ENCODE measurements at regions not wholly inside any gene's neighbourhood (a gene's known extent, or its start where the extent isn't known, plus 50 kb on each side); places are given as distances from the start of the nearest gene placed in this dataset.

DNA sequence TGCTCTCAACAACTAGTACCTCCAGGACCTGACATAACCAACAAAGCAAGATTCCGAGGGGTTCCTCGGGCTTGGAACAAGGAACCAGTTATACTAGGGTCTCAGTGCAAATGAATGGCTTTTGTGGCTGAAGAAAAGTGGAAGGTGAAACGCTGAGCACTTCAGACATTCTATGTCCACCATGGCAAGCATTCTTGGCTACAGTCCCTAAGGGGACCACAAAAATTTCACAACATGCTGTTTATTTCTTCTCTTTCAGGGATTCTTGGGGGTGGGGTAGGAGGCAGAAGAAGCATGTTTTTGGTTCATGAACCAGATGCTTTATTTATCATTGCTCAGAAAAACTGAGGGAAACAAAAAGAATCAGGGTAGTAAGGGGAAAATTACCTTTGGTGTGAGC, 479.9 kb upstream of the CDH11 start:
- TF ChIP-seq, protein P1, sequence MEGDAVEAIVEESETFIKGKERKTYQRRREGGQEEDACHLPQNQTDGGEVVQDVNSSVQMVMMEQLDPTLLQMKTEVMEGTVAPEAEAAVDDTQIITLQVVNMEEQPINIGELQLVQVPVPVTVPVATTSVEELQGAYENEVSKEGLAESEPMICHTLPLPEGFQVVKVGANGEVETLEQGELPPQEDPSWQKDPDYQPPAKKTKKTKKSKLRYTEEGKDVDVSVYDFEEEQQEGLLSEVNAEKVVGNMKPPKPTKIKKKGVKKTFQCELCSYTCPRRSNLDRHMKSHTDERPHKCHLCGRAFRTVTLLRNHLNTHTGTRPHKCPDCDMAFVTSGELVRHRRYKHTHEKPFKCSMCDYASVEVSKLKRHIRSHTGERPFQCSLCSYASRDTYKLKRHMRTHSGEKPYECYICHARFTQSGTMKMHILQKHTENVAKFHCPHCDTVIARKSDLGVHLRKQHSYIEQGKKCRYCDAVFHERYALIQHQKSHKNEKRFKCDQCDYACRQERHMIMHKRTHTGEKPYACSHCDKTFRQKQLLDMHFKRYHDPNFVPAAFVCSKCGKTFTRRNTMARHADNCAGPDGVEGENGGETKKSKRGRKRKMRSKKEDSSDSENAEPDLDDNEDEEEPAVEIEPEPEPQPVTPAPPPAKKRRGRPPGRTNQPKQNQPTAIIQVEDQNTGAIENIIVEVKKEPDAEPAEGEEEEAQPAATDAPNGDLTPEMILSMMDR (IDR thresholded peaks at IDR 0.05): no peak

DNA sequence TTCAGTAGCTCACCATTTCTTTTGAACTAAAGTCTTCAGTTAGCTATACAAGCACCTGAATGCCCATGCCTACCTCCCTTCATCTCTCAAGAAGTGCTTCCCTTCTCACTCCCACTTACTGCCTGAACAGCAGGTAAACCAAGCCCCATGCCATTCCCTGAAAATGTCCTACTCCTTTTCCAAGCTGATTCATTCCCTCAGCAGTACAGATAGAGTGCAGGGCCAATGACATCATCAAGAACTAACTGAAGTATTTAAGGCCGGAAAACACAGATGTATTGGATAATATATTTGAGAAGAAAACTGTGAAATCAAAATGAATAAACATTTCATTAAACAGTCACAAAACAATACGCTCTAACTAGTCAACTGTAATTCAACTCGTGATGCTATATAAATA, 478.8 kb upstream of the CDH11 start:
- TF ChIP-seq, protein P1 (IDR thresholded peaks at IDR 0.05): no peak

DNA sequence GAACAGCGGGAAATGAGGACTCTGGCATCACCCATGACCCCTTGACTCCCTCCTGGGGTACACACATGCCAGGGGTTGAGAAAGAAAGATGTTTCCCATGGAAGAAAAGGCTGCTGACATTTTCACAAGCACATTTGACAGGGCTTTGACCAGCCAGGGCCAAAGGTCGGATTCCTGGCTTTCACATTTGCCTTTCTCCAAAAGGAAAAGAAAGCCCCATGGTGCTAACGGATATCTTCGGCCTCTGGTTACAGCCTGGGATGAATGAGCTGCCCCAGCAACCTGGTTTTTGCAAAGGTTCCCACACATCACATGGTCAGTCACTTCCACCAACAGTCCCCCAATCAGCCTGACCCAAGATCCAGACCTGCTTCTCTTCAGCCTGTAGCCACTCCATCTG, 478.2 kb upstream of the CDH11 start:
- TF ChIP-seq, protein P1 (IDR thresholded peaks at IDR 0.05): no peak

DNA sequence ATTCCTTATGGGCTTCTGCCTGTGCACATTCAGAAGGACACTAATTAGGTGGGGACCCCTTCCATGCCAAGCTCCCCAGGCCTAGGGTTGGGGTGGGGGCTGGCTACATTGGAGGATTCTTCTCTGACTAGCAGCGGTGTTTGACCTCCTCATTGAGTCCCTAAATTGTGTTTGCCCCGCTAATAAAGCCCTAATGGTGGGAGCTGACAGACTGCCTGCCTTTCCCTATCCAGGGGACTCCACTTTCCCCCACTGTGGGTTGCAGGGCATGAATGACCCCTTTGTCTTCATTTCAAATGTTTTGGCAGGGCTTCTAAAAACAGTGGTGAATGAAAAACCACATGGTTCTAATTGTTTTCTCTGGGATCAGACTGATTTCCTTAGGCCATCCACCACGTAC, 476.8 kb upstream of the CDH11 start:
- TF ChIP-seq, protein P1 (IDR thresholded peaks at IDR 0.05): no peak

DNA sequence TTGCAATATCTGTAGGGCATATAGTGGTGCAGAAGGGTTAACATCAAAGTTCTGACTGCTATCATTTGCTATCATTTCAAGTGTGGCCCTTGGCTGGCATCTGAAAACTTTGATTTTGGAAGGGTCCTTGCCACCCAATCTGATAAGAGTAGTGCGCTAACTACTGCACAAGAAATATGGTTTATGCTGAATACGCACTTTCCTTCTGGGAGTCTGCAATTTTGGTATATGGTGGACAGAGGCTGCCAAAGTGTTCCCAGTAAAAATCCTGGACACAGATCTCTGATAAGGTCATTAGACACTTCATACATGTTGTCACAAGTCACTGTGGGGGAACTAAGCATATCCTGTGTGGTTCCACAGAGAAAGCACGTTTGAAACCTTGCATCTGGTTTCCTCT, 461.6 kb upstream of the CDH11 start:
- TF ChIP-seq, protein P1 (IDR thresholded peaks at IDR 0.05): no peak

DNA sequence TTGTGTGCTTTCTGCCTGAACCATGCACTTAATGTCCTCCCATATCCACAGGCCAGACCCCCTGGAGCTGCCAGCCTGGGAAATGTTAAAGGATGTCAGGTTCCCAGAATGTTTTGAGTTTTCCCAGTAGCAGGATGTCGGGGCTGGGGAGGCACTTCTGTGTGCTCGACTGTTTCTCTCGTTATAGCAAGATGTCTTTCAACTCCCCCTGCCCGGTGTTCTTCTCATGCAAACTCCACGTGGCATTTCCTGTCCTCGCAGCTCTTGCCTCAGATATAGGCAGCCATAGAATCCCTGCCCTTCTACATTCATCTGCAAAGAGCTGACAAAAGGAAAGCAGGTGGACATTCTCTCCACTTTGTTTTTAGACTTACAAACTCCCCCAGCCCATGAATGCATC, 457.2 kb upstream of the CDH11 start:
- TF ChIP-seq, protein P1 (IDR thresholded peaks at IDR 0.05): no peak

DNA sequence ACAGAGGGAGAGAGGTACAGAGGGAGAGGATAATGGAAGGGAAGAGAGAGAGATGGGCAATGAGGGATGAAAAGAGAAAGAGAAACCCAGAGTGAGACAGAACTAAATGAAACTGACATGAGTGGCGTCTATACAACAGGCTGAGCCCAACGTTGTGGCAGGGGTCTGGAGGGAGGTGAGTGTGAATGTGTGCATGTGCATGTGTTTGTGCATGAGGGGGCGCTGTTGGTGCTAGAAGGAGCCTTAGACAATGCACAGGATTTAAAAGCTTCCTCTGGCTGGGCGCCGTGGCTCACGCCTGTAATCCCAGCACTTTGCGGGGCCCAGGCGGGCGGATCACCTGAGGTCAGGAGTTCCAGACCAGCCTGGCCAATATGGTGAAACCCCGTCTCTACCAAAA, 454.8 kb upstream of the CDH11 start:
- TF ChIP-seq, protein P1 (IDR thresholded peaks at IDR 0.05): no peak

DNA sequence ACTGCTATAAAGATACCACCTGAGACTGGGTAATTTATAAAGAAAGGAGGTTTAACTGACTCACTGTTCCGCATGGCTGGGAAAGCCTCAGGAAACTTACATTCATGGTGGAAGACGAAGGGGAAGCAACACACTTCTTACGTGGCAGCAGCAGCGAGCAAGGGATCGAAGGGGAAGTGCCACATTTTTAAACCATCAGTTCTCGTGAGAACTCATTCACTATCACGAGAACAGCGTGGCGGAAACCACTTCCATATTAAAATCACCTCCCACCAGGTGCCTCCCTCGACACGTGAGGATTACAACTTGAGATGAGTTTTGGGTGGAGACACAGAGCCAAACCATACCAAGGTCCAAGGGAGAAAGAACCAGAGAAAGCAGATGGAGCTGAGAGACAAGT, 454.3 kb upstream of the CDH11 start:
- TF ChIP-seq, protein P1 (IDR thresholded peaks at IDR 0.05): no peak
